ENCODE measurements at regions not wholly inside any gene's neighbourhood (a gene's known extent, or its start where the extent isn't known, plus 50 kb on each side); places are given as distances from the start of the nearest gene placed in this dataset.
"Not testable (repeated sequence)": the region's sequence is repeated elsewhere in the genome, so short reads cannot be mapped to it uniquely, and the experiment has no call there.

DNA sequence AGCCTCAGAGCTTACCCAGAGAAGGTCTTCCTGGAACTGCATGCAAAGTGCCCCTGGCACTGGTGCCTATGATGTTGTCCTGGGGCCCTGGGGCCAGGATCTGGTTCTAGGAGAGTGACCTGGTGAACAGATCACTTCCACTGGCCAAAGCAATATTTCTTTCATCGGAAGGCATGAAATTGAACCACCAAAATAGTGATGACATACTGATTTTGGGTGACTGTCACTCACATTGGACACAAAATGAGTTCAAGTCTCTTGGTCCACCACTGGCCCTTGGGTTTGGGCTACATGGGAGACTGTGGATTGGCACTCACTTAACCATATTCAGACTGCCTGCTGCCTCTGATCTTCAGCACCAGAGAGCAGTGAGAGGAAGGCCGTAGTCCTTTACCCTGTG lies 549.3 kb upstream of the PPP2R3A start:
- no peak overlapping the region for H3K27ac Mint-ChIP-seq
- intact Hi-C loops (cut with DNase I, micrococcal nuclease) = no loop called here
- H3K36me3 Mint-ChIP-seq (ENCODE audit: low read depth) = no peaks in the 10 kb centered on the region
- H3K4me1 Mint-ChIP-seq = no peaks in the 10 kb centered on the region
- DNase-seq = no peak
- H3K9me3 Mint-ChIP-seq (ENCODE audit: low read depth) = no peaks in the 10 kb centered on the region
- ATAC-seq = no peak
- CTCF ChIA-PET = no interaction called here
- H3K27me3 Mint-ChIP-seq = no peaks in the 10 kb centered on the region
- POLR2A ChIA-PET = no interaction called here
- no peak overlapping the region for H3K4me3 Mint-ChIP-seq

DNA sequence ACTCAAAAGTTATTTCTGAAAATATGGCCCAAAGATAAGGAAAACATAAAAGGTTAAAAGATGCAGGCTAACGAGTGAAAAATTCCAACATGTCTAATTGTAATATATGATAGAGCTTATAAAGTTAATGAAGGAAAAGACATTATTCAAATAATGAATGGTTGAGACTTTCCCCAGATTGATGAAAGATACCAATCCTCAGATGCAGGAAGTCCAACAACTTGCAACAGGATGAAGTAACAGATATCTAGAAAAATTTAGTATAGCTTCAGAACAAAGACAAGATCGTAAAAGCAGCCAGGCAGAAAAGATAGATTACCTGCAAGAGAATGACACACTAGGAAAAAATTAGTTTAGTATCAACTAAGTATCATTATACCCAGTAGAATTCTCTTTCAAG lies 546.4 kb upstream of the PPP2R3A start:
- no peak overlapping the region for H3K27ac Mint-ChIP-seq
- ATAC-seq (no peak), DNase-seq (no peak)
- intact Hi-C loops (cut with DNase I, micrococcal nuclease) = no loop called here
- CTCF ChIA-PET = no interaction called here
- H3K36me3 Mint-ChIP-seq (ENCODE audit: low read depth) = no peaks in the 10 kb centered on the region
- H3K27me3 Mint-ChIP-seq = no peaks in the 10 kb centered on the region
- H3K4me1 Mint-ChIP-seq = no peaks in the 10 kb centered on the region
- H3K4me3 Mint-ChIP-seq = no peak overlapping the region
- no peaks in the 10 kb centered on the region for H3K9me3 Mint-ChIP-seq (ENCODE audit: low read depth)
- POLR2A ChIA-PET = no interaction called here

DNA sequence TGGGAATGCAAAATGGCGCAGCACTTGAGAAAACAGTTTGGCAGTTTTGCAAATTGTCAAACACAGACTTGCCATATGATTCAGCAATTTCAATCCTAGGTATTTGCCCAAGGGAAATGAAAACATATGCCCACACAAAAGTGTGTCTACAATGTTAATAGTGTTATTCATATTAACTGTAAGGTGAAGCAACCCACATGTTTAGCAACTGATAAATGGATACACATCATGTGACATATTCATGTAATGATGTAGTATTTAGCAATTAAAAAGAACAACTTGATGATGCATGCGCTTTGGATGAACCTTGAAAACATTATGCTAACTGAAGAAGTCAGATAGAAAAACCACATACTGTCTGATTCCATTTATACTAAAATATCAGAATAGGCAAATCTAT lies 539.0 kb upstream of the PPP2R3A start:
- intact Hi-C loops (cut with DNase I, micrococcal nuclease) = no loop called here
- peaks cover 3% of the 10 kb centered on the region for H3K27me3 Mint-ChIP-seq
- H3K36me3 Mint-ChIP-seq (ENCODE audit: low read depth) = no peaks in the 10 kb centered on the region
- no peak for ATAC-seq
- no peak overlapping the region for H3K4me3 Mint-ChIP-seq
- ChIA-PET CTCF (no interaction called here), POLR2A (no interaction called here)
- no peak overlapping the region for H3K27ac Mint-ChIP-seq
- no peak for DNase-seq
- no peaks in the 10 kb centered on the region for H3K9me3 Mint-ChIP-seq (ENCODE audit: low read depth)
- no peaks in the 10 kb centered on the region for H3K4me1 Mint-ChIP-seq

DNA sequence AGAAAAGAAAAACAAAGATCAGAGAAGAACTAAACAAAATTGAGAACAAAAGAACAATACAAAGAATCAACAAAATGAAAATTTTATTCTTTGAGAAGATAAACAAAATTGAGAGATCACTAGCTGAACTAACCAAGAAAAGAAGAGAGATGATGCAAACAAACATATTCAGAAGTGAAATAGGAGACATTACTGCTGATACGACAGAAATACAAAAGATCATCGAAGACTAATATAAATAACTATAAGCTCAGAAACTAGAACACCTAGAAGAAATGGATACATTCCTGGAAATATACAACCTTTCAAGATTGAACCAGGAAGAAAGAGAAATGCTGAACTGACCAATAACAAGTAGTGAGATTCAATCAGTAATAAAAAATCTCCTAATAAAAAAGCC lies 533.1 kb upstream of the PPP2R3A start:
- no peak for ATAC-seq

GRCh38 chr3:135438889-135439597 lies 526.5 kb upstream of the PPP2R3A start:
- ATAC-seq; intact Hi-C loops (cut with DNase I, micrococcal nuclease); H3K36me3 Mint-ChIP-seq (ENCODE audit: low read depth); CTCF ChIA-PET; H3K4me3 Mint-ChIP-seq; H3K4me1 Mint-ChIP-seq; H3K27ac Mint-ChIP-seq; POLR2A ChIA-PET; H3K9me3 Mint-ChIP-seq (ENCODE audit: low read depth); H3K27me3 Mint-ChIP-seq; DNase-seq: not testable (repeated sequence)

More for the DNA sequence above, 533.1 kb upstream of the PPP2R3A start:
- Mint-ChIP-seq H3K27me3 (peaks cover 3% of the 10 kb centered on the region), H3K9me3 (ENCODE audit: low read depth) (peaks cover 3% of the 10 kb centered on the region), H3K36me3 (ENCODE audit: low read depth) (no peaks in the 10 kb centered on the region), H3K4me1 (no peaks in the 10 kb centered on the region), H3K4me3 (no peak overlapping the region), H3K27ac (no peak overlapping the region)
- ChIA-PET CTCF (no interaction called here), POLR2A (no interaction called here)
- intact Hi-C loops (cut with DNase I, micrococcal nuclease) = no loop called here
- DNase-seq = no peak

DNA sequence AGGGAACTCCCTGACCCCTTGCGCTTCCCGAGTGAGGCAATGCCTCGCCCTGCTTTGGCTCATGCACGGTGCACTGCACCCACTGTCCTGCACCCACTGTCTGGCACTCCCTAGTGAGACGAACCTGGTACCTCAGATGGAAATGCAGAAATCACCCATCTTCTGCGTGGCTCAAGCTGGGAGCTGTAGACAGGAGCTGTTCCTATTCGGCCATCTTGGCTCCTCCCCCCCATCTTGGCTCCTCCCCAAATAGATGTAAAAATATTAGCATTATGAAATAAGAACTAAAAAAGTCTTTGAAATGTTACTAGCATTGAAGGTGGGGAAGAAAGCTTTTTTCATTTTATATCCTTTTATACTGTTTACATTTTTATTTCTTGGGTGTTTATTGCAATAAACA lies 525.9 kb upstream of the PPP2R3A start:
- H3K4me3 Mint-ChIP-seq; ATAC-seq; POLR2A ChIA-PET; H3K27me3 Mint-ChIP-seq; H3K27ac Mint-ChIP-seq; intact Hi-C loops (cut with DNase I, micrococcal nuclease); DNase-seq; H3K4me1 Mint-ChIP-seq; H3K9me3 Mint-ChIP-seq (ENCODE audit: low read depth); CTCF ChIA-PET; H3K36me3 Mint-ChIP-seq (ENCODE audit: low read depth): not testable (repeated sequence)

- no peaks in the 10 kb centered on the region for H3K36me3 Mint-ChIP-seq (ENCODE audit: low read depth)
These were observed 525.3 kb upstream of the PPP2R3A start for GRCh38 chr3:135440233-135440632.

DNA sequence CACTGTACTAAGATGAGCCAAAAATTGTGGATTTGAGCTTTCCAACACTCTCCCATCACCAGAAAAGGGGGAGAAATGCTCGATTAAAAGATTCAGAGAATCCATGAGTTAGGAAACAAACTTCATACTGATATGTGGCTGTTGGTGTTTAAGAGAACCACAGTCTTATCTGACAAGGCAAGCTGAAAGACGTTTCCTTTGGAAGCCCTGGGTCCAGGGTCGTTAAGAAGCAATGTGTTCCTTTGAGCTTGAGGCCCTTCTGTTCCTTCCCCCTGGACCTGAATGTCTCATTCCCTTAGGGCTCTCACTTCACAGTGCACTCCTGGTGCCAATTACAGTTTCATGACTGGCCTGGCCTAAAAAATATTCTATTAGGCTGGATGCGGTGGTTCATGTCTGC lies 524.8 kb upstream of the PPP2R3A start:
- ChIA-PET CTCF (no interaction called here), POLR2A (interaction anchor here (0.7 kb wide), 1 partner anchor 189 kb away, joined by 3 read pairs; no protein-coding TSS in a partner anchor)
- no peak for ATAC-seq
- Mint-ChIP-seq H3K4me3 (no peak overlapping the region), H3K27ac (no peak overlapping the region), H3K4me1 (no peaks in the 10 kb centered on the region), H3K36me3 (ENCODE audit: low read depth) (no peaks in the 10 kb centered on the region), H3K9me3 (ENCODE audit: low read depth) (no peaks in the 10 kb centered on the region), H3K27me3 (no peaks in the 10 kb centered on the region)
- intact Hi-C loops (cut with DNase I, micrococcal nuclease) = no loop called here
- DNase-seq = no peak

More at GRCh38 chr3:135440233-135440632, 525.3 kb upstream of the PPP2R3A start:
- no peaks in the 10 kb centered on the region for H3K4me1 Mint-ChIP-seq
- intact Hi-C loops (cut with DNase I, micrococcal nuclease) = no loop called here
- ChIA-PET CTCF (no interaction called here), POLR2A (interaction anchor here (0.7 kb wide), 1 partner anchor 188 kb away, joined by 3 read pairs; no protein-coding TSS in a partner anchor)
- no peak overlapping the region for H3K4me3 Mint-ChIP-seq
- ATAC-seq (no peak), DNase-seq (no peak)
- no peaks in the 10 kb centered on the region for H3K27me3 Mint-ChIP-seq
- no peak overlapping the region for H3K27ac Mint-ChIP-seq
- H3K9me3 Mint-ChIP-seq (ENCODE audit: low read depth) = no peaks in the 10 kb centered on the region

DNA sequence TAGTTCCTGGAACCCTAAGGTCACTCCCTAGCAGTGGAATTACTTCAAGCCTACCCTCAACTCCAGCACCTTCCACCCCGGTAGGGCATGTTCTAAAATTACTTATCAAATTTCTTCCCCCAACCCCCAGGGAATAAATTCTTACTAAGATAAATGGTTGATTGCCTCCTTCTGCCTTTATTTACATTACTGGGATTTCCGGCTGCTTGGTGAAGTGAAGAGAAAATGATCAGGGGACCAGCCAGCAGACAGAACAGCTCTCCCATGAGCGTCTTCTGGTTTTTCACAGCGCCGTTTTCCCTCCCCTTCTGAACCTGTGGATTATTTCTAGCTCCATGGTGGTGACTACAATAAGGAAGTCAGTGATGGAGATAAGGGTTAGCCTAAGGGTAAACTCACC lies 521.5 kb upstream of the PPP2R3A start:
- ATAC-seq = no peak
- H3K27ac Mint-ChIP-seq = no peak overlapping the region
- intact Hi-C loops (cut with DNase I, micrococcal nuclease) = no loop called here
- CTCF ChIA-PET = no interaction called here
- H3K9me3 Mint-ChIP-seq (ENCODE audit: low read depth) = no peaks in the 10 kb centered on the region
- no peaks in the 10 kb centered on the region for H3K27me3 Mint-ChIP-seq
- no peak for DNase-seq
- H3K4me3 Mint-ChIP-seq = no peak overlapping the region
- POLR2A ChIA-PET = no interaction called here
- no peaks in the 10 kb centered on the region for H3K4me1 Mint-ChIP-seq
- H3K36me3 Mint-ChIP-seq (ENCODE audit: low read depth) = no peaks in the 10 kb centered on the region

GRCh38 chr3:135447483-135447882 lies 518.0 kb upstream of the PPP2R3A start:
- Mint-ChIP-seq H3K36me3 (ENCODE audit: low read depth) (no peaks in the 10 kb centered on the region), H3K27ac (no peak overlapping the region), H3K4me3 (no peak overlapping the region), H3K4me1 (no peaks in the 10 kb centered on the region), H3K27me3 (no peaks in the 10 kb centered on the region), H3K9me3 (ENCODE audit: low read depth) (no peaks in the 10 kb centered on the region)
- intact Hi-C loops (cut with DNase I, micrococcal nuclease) = no loop called here
- DNase-seq (no peak), ATAC-seq (no peak)
- ChIA-PET POLR2A (no interaction called here), CTCF (no interaction called here)

DNA sequence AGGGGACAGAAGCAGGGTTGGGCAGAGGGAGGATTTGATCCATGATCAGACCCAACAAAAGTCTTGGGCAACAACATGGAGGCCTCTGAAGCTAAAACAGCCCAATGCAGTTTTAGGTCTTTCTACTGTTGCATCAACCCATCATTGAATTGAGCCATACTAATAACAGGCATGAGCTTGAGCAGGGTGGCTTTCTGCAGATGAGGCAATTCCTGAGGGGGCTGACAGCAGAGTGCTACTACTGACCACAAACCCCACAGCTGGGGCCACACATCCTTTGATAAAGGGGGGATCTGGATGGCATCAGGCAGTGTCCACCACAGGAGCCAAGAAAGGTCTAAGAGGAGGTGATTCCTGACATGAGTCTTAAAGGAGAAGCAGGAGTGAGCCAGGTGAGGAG lies 517.0 kb upstream of the PPP2R3A start:
- CTCF ChIA-PET = no interaction called here
- no peak overlapping the region for H3K27ac Mint-ChIP-seq
- no peaks in the 10 kb centered on the region for H3K9me3 Mint-ChIP-seq (ENCODE audit: low read depth)
- intact Hi-C loops (cut with DNase I, micrococcal nuclease) = no loop called here
- ATAC-seq = no peak
- H3K4me3 Mint-ChIP-seq = no peak overlapping the region
- no peaks in the 10 kb centered on the region for H3K4me1 Mint-ChIP-seq
- POLR2A ChIA-PET = no interaction called here
- no peak for DNase-seq
- no peaks in the 10 kb centered on the region for H3K36me3 Mint-ChIP-seq (ENCODE audit: low read depth)
- no peaks in the 10 kb centered on the region for H3K27me3 Mint-ChIP-seq

DNA sequence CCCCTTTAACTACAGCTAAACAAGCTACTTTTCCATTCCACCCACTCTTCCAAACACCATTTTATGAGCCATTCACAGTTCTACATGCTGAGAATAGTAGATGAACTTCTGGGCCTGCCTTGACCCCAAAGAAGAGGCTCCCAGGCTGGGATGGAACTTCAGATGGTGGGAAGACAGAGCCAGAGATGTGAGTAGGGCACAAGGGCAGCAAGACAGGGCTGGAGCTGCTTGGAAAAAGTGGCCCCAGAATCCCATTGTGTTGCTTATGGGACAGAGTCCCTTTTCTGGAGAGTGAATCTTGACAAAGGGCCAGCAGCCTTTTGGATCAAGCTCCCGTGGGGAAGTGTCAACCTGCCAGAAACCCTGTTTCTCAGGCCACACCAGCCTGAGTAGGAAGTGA lies 516.5 kb upstream of the PPP2R3A start:
- ChIA-PET CTCF (no interaction called here), POLR2A (no interaction called here)
- Mint-ChIP-seq H3K4me1 (no peaks in the 10 kb centered on the region), H3K9me3 (ENCODE audit: low read depth) (no peaks in the 10 kb centered on the region), H3K27me3 (no peaks in the 10 kb centered on the region), H3K27ac (no peak overlapping the region), H3K4me3 (no peak overlapping the region), H3K36me3 (ENCODE audit: low read depth) (no peaks in the 10 kb centered on the region)
- ATAC-seq = no peak
- no peak for DNase-seq
- intact Hi-C loops (cut with DNase I, micrococcal nuclease) = no loop called here

Data from activated CD4-positive, alpha-beta T cell treated with anti-CD3 and anti-CD28 coated beads for 36 hours (primary cell).